Left lung (tissue), 4 donors: ENCODE measurements at regions not wholly inside any gene's neighbourhood (a gene's known extent, or its start where the extent isn't known, plus 50 kb on each side); places are given as distances from the start of the nearest gene placed in this dataset.

Experiments
- ATAC-seq: fragments of 200-7000 bp; cut with Tn5 transposase; one replicate; pipeline ENCODE4 v1.9.1; 2020; ENCODE audit warnings: moderate library complexity
- DNase-seq, 4 donors: peaks; one replicate each; pipeline ENCODE4 v3.0.0-alpha.2; 2013 to 2020
- H3K27ac ChIP-seq, 2 donors: fragments of 200-600 bp; sonication (generic) in 1 of 2; one replicate each; pipeline versions ENCODE4 v1.5.0 to v1.8.0; 2020 to 2021
- H3K27me3 ChIP-seq, 2 donors: fragments of 200-600 bp; sonication (generic) in 1 of 2; one replicate each; pipeline versions ENCODE4 v1.5.0 to v1.8.0; 2020 to 2021
- H3K36me3 ChIP-seq, 2 donors: fragments of 200-600 bp; sonication (generic) in 1 of 2; one replicate each; pipeline versions ENCODE4 v1.5.0 to v1.8.0; 2020 to 2021
- H3K4me1 ChIP-seq, 2 donors: fragments of 200-600 bp; one replicate each; pipeline ENCODE4 v1.8.0; 2021
- H3K4me3 ChIP-seq, 2 donors: fragments of 200-600 bp; sonication (generic) in 1 of 2; one replicate each; pipeline versions ENCODE4 v1.5.0 to v1.8.0; 2020 to 2021; ENCODE audit warnings: mild to moderate bottlenecking in 1 of 2
- H3K9me3 ChIP-seq, 2 donors: fragments of 200-600 bp; sonication (generic) in 1 of 2; one replicate each; pipeline versions ENCODE4 v1.5.0 to v1.8.0; 2020 to 2021
- intact Hi-C, 2 donors: fragments of 100-400 bp; cut with DNase I; formaldehyde crosslinking; loops; one replicate each; pipeline versions ENCODE4 v1.11.2 to v1.14.2; 2022
- TF ChIP-seq, protein P1 (sequence below), 2 donors: fragments of 200-600 bp; sonication (generic) in 1 of 2; IDR thresholded peaks; one replicate each; pipeline versions ENCODE4 v1.5.0 to v1.8.0; 2021; ENCODE audit warnings: antibody characterized with exemption in 2 of 2
- donor health status: DM: no; HTN: yes; CAD: no.
- donor health status: DM: no; HTN: no; CAD: no.

DNA sequence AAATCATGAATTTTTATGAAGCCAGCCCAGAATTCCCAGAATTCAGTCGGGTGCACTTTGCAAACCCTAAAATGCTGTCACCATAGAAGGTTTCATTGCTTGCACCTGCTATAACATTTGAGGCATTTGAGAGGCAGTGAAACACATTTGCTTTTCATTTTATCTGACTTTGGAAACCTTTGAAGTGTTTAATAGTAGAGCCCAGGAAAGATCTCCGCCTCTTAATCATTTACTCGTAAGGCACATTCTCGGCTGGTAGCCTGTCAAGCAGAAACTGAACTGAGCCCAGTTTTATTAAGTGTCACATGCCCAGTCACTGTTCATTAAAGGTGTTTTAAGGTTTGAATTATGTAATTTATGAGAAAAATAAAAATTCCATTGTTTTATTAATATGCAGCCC lies 247.6 kb downstream of the EMX2 start:
- Histone ChIP-seq H3K4me3 (no peak overlapping the region), H3K36me3 (no peaks in the 10 kb centered on the region), H3K27me3 (peaks cover 0 to 5% of the 10 kb centered on the region in 2 donors), H3K27ac (no peak overlapping the region), H3K4me1 (no peaks in the 10 kb centered on the region), H3K9me3 (no peaks in the 10 kb centered on the region)
- ATAC-seq (peak; percentile 29), DNase-seq (peak in 2 of 4 donors; percentile 5 to 32)
- intact Hi-C loops, result no loop called here
- TF ChIP-seq, protein P1, sequence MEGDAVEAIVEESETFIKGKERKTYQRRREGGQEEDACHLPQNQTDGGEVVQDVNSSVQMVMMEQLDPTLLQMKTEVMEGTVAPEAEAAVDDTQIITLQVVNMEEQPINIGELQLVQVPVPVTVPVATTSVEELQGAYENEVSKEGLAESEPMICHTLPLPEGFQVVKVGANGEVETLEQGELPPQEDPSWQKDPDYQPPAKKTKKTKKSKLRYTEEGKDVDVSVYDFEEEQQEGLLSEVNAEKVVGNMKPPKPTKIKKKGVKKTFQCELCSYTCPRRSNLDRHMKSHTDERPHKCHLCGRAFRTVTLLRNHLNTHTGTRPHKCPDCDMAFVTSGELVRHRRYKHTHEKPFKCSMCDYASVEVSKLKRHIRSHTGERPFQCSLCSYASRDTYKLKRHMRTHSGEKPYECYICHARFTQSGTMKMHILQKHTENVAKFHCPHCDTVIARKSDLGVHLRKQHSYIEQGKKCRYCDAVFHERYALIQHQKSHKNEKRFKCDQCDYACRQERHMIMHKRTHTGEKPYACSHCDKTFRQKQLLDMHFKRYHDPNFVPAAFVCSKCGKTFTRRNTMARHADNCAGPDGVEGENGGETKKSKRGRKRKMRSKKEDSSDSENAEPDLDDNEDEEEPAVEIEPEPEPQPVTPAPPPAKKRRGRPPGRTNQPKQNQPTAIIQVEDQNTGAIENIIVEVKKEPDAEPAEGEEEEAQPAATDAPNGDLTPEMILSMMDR (IDR thresholded peaks at IDR 0.05), result no peak

GRCh38 chr10:117790621-117791020 lies 248.1 kb downstream of the EMX2 start:
- peak in 1 of 4 donors; percentile 2 for DNase-seq
- Histone ChIP-seq H3K4me1 (no peaks in the 10 kb centered on the region), H3K9me3 (no peaks in the 10 kb centered on the region), H3K4me3 (no peak overlapping the region), H3K27ac (no peak overlapping the region), H3K36me3 (no peaks in the 10 kb centered on the region), H3K27me3 (peaks cover 0 to 5% of the 10 kb centered on the region in 2 donors)
- TF ChIP-seq, protein P1 (IDR thresholded peaks at IDR 0.05), result no peak
- ATAC-seq, result no peak
- intact Hi-C loops, result no loop called here

DNA sequence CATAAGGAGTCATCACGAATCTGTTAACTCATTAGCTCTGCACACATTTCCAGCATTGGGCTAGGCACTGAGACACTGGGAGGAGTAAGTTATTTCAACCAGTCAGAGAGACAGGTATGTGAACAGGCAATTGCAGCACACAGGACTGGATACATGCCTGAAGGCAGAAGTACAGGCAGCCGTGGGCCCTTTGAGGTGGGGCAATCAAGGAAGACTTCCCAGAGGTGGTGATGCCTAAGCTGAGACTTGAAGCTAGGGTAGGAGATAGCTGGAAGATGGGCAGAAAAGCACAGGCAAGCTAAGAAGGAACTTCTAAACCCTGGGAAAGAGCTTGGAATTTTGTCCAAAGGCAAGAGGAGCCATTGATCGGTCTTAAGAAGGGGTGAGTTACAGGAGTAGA lies 249.7 kb downstream of the EMX2 start:
- no peaks in the 10 kb centered on the region for H3K36me3 ChIP-seq
- no peak overlapping the region for H3K27ac ChIP-seq
- H3K4me1 ChIP-seq, result no peaks in the 10 kb centered on the region
- ATAC-seq (no peak), DNase-seq (no peak)
- H3K9me3 ChIP-seq, result no peaks in the 10 kb centered on the region
- peaks cover 0 to 5% of the 10 kb centered on the region in 2 donors for H3K27me3 ChIP-seq
- TF ChIP-seq, protein P1 (IDR thresholded peaks at IDR 0.05), result no peak
- intact Hi-C loops, result no loop called here
- no peak overlapping the region for H3K4me3 ChIP-seq

GRCh38 chr10:117796130-117796745 lies 250.5 kb downstream of the RAB11FIP2 start:
- intact Hi-C loops, result no loop called here
- no peaks in the 10 kb centered on the region for H3K9me3 ChIP-seq
- no peaks in the 10 kb centered on the region for H3K4me1 ChIP-seq
- TF ChIP-seq, protein P1 (IDR thresholded peaks at IDR 0.05), result no peak
- no peak overlapping the region for H3K4me3 ChIP-seq
- DNase-seq, result no peak
- no peak overlapping the region for H3K27ac ChIP-seq
- H3K27me3 ChIP-seq, result peaks cover 0 to 4% of the 10 kb centered on the region in 2 donors
- H3K36me3 ChIP-seq, result no peaks in the 10 kb centered on the region
- ATAC-seq, result no peak

DNA sequence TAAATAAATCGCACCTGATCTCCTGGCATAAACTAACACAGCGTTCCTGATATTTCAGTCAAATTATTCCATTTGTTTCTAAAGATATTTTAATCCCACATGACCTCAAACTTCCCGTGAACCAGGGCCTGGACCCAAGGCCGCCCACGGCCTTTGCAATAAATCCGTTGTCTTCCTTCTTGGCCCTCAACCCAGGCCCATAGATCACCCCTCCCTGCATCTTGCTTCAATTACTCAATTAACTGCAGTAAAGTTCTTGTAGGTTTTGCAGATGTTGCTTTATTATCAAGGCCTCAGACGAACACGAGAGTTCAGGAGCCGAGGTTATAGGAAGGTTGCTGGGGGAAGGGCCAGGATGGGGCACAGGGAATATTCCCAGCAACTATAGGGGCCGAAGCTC lies 249.4 kb downstream of the RAB11FIP2 start:
- Histone ChIP-seq H3K27ac (no peak overlapping the region), H3K4me1 (no peaks in the 10 kb centered on the region), H3K36me3 (no peaks in the 10 kb centered on the region), H3K27me3 (peaks cover 0 to 3% of the 10 kb centered on the region in 2 donors), H3K4me3 (no peak overlapping the region), H3K9me3 (no peaks in the 10 kb centered on the region)
- ATAC-seq (no peak), DNase-seq (no peak)
- intact Hi-C loops, result no loop called here
- TF ChIP-seq, protein P1 (IDR thresholded peaks at IDR 0.05), result no peak
